Keratinocyte (primary cell): ENCODE measurements at regions not wholly inside any gene's neighbourhood (a gene's known extent, or its start where the extent isn't known, plus 50 kb on each side); places are given as distances from the start of the nearest gene placed in this dataset.

Experiments
- EZH2 ChIP-seq: IDR thresholded peaks from one replicate; pipeline ENCODE4 v1.6.1; 2012; ENCODE audit warnings: inconsistent platforms, mild to moderate bottlenecking, low read length, moderate library complexity
- TF ChIP-seq, protein P1 (sequence below), 3 experiments: IDR thresholded peaks in 1 of 3; conservative IDR thresholded peaks in 1 of 3; optimal IDR thresholded peaks in 1 of 3; 2 replicates in 2 of 3; 3 replicates in 1 of 3; pipeline versions ENCODE3 to v1.5.1; 2011; ENCODE audit warnings: low read length in 3 of 3, mild to moderate bottlenecking in 3 of 3, moderate library complexity in 2 of 3, control low read depth in 1 of 3, inconsistent platforms in 1 of 3; ENCODE audit not compliant: insufficient read depth in 2 of 3; ENCODE audit errors: extremely low read depth in 1 of 3

DNA sequence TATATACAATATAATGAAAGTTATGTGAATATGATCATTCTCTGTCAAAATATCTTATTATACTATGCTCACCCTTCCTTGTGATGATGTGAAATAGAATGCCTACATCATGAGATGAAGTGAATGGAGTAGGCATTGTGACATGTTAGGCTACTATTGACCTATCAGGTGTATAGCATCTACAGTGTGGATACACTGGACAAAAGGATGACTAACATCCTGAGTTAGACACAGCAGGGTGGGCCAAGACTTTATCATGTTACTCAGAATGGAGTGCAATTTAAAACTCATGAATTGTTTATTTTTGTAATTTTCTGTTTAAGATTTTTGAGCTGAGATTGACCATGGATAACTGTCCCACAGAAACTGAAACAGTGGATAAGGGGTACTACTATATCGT lies 53.4 kb upstream of the NAV3 start:
- TF ChIP-seq, protein P1, sequence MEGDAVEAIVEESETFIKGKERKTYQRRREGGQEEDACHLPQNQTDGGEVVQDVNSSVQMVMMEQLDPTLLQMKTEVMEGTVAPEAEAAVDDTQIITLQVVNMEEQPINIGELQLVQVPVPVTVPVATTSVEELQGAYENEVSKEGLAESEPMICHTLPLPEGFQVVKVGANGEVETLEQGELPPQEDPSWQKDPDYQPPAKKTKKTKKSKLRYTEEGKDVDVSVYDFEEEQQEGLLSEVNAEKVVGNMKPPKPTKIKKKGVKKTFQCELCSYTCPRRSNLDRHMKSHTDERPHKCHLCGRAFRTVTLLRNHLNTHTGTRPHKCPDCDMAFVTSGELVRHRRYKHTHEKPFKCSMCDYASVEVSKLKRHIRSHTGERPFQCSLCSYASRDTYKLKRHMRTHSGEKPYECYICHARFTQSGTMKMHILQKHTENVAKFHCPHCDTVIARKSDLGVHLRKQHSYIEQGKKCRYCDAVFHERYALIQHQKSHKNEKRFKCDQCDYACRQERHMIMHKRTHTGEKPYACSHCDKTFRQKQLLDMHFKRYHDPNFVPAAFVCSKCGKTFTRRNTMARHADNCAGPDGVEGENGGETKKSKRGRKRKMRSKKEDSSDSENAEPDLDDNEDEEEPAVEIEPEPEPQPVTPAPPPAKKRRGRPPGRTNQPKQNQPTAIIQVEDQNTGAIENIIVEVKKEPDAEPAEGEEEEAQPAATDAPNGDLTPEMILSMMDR (optimal IDR thresholded peaks at IDR 0.05 in 1 of 3, IDR thresholded peaks at IDR 0.05 in 1 of 3, conservative IDR thresholded peaks at IDR 0.05 in 1 of 3; ENCODE audit: extremely low read depth in 1 of 3, insufficient read depth in 2 of 3, low read length in 3 of 3): no peak
- TF ChIP-seq EZH2: no peak
